ENCODE measurements at regions not wholly inside any gene's neighbourhood (a gene's known extent, or its start where the extent isn't known, plus 50 kb on each side); places are given as distances from the start of the nearest gene placed in this dataset.

- DNase-seq (ENCODE audit: insufficient read length, low spot score), result no peak
- no peak for TF ChIP-seq POU2F2 (IDR thresholded peaks at IDR 0.05; ENCODE audit: low read depth, low read length)
- TF ChIP-seq POLR2AphosphoS5 (IDR thresholded peaks at IDR 0.05; ENCODE audit: low read depth, low read length), result no peak
- no peak for TF ChIP-seq PAX5 (IDR thresholded peaks at IDR 0.05; ENCODE audit: insufficient read depth, low read length, severe bottlenecking)
- TF ChIP-seq POLR2A (IDR thresholded peaks at IDR 0.05; ENCODE audit: low read depth, low read length), result no peak
- TF ChIP-seq TAF1 (IDR thresholded peaks at IDR 0.05; ENCODE audit: low read depth, low read length), result no peak
- TF ChIP-seq SPI1 (IDR thresholded peaks at IDR 0.05; ENCODE audit: low read depth, low read length), result no peak
- FAIRE-seq, result no peak
Measured at GRCh38 chr7:26006426-26006825, 145.6 kb upstream of the NFE2L3 start.

DNA sequence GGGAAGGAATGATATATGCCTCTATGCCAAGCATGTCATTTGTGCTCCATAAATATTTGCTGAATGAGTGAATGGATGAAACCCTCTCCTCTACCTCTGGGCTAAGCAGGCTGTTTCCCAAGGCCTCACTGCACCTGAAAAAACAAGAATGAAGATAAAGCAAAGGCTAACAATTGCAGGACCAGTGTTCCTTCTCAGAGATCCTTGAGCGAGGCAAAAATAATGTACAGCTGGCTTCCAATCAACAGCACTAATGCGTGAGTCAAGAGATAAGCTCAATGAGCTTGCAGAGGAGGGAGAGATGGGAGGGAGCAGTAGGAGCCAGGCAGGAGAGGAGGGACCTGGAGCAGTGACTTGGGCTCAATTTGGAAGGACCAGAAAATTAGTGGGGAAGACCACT, 144.5 kb upstream of the NFE2L3 start:
- no peak for DNase-seq (ENCODE audit: insufficient read length, low spot score)
- FAIRE-seq, result no peak
- TF ChIP-seq POLR2A (IDR thresholded peaks at IDR 0.05; ENCODE audit: low read depth, low read length) (no peak), TAF1 (IDR thresholded peaks at IDR 0.05; ENCODE audit: low read depth, low read length) (no peak), PAX5 (IDR thresholded peaks at IDR 0.05; ENCODE audit: insufficient read depth, low read length, severe bottlenecking) (no peak), POU2F2 (IDR thresholded peaks at IDR 0.05; ENCODE audit: low read depth, low read length) (no peak), POLR2AphosphoS5 (IDR thresholded peaks at IDR 0.05; ENCODE audit: low read depth, low read length) (no peak), SPI1 (IDR thresholded peaks at IDR 0.05; ENCODE audit: low read depth, low read length) (no peak)

DNA sequence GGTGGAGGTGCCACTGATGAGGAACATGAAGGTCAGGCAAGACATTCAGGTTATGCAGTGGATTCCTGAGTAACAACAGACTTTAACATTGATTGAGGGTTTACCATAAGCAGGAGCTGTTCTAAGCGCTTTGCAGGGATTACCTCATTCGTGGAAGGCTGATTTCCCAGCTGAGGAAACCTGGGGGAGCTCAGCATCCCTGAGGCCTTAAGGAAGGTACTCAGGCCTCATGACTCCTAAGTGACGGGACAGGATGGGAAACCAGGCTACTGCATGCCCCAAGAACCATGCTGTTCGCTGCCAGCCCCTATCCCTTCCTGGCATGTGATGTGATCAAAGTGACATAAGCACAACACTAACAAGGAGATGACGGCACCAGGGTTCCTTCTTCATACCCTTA, 143.6 kb upstream of the NFE2L3 start:
- DNase-seq (ENCODE audit: insufficient read length, low spot score) (no peak), FAIRE-seq (no peak)
- no peak for TF ChIP-seq POLR2AphosphoS5 (IDR thresholded peaks at IDR 0.05; ENCODE audit: low read depth, low read length)
- no peak for TF ChIP-seq SPI1 (IDR thresholded peaks at IDR 0.05; ENCODE audit: low read depth, low read length)
- TF ChIP-seq PAX5 (IDR thresholded peaks at IDR 0.05; ENCODE audit: insufficient read depth, low read length, severe bottlenecking), result no peak
- no peak for TF ChIP-seq TAF1 (IDR thresholded peaks at IDR 0.05; ENCODE audit: low read depth, low read length)
- no peak for TF ChIP-seq POU2F2 (IDR thresholded peaks at IDR 0.05; ENCODE audit: low read depth, low read length)
- no peak for TF ChIP-seq POLR2A (IDR thresholded peaks at IDR 0.05; ENCODE audit: low read depth, low read length)

- TF ChIP-seq POLR2A (IDR thresholded peaks at IDR 0.05; ENCODE audit: low read depth, low read length) (no peak), POLR2AphosphoS5 (IDR thresholded peaks at IDR 0.05; ENCODE audit: low read depth, low read length) (no peak), TAF1 (IDR thresholded peaks at IDR 0.05; ENCODE audit: low read depth, low read length) (no peak), SPI1 (IDR thresholded peaks at IDR 0.05; ENCODE audit: low read depth, low read length) (no peak), POU2F2 (IDR thresholded peaks at IDR 0.05; ENCODE audit: low read depth, low read length) (no peak), PAX5 (IDR thresholded peaks at IDR 0.05; ENCODE audit: insufficient read depth, low read length, severe bottlenecking) (no peak)
- DNase-seq (ENCODE audit: insufficient read length, low spot score) (peak; percentile 5), FAIRE-seq (no peak)
Measured at GRCh38 chr7:26011039-26011696, 140.8 kb upstream of the NFE2L3 start.

DNA sequence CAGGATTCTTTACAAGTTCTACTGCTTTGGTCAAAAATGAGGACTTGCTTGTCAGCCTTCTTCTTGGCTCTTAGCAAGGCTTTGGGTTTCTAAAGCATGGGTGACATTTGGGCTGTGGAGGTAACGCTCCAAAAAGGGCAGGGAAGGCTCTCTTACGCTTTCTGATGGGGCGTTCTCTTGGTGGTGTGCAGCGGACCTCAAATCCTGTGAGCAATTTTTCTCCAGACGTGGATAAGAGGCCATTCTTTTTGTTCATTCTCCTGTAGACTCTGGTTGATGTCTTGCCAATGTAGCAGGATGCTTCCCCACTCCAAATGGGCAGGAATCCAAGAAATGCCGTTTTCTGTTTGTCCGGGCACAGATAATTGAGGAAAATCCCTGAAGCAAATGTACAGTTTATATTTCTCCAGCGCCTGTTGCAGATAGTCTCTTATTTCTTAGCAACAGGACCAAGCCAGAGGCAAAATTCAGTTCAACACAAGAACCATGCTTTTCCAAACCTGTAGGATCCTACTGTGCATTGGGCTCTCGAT, 138.4 kb upstream of the NFE2L3 start:
- FAIRE-seq (no peak), DNase-seq (ENCODE audit: insufficient read length, low spot score) (no peak)
- TF ChIP-seq POU2F2 (IDR thresholded peaks at IDR 0.05; ENCODE audit: low read depth, low read length) (no peak), SPI1 (IDR thresholded peaks at IDR 0.05; ENCODE audit: low read depth, low read length) (no peak), TAF1 (IDR thresholded peaks at IDR 0.05; ENCODE audit: low read depth, low read length) (no peak), POLR2AphosphoS5 (IDR thresholded peaks at IDR 0.05; ENCODE audit: low read depth, low read length) (no peak), PAX5 (IDR thresholded peaks at IDR 0.05; ENCODE audit: insufficient read depth, low read length, severe bottlenecking) (no peak)

GRCh38 chr7:26022982-26023381, 129.0 kb upstream of the NFE2L3 start:
- FAIRE-seq (no peak), DNase-seq (ENCODE audit: insufficient read length, low spot score) (no peak)
- TF ChIP-seq TAF1 (IDR thresholded peaks at IDR 0.05; ENCODE audit: low read depth, low read length) (no peak), POLR2AphosphoS5 (IDR thresholded peaks at IDR 0.05; ENCODE audit: low read depth, low read length) (no peak), SPI1 (IDR thresholded peaks at IDR 0.05; ENCODE audit: low read depth, low read length) (no peak), POLR2A (IDR thresholded peaks at IDR 0.05; ENCODE audit: low read depth, low read length) (no peak)

DNA sequence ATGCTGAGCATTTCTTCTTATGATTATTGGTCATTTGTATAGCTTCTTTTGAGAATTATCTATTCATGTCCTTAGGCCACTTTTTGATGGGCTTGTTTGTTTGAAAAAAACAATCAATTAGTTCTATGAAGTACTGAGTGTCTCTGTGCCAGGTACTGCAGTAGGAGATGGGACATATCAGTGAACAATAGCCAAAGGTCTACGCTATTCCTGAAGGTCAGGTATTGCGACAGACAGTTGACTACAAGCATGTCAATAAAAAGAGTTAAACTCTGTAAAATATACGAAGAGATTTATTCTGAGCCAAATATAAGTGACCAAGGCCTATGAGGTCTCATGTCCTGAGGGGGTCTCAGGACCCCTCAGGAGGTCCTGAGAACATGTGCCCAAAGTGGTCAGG, 122.1 kb upstream of the NFE2L3 start:
- FAIRE-seq (no peak), DNase-seq (ENCODE audit: insufficient read length, low spot score) (no peak)
- TF ChIP-seq POU2F2 (IDR thresholded peaks at IDR 0.05; ENCODE audit: low read depth, low read length) (no peak), PAX5 (IDR thresholded peaks at IDR 0.05; ENCODE audit: insufficient read depth, low read length, severe bottlenecking) (no peak), SPI1 (IDR thresholded peaks at IDR 0.05; ENCODE audit: low read depth, low read length) (no peak), TAF1 (IDR thresholded peaks at IDR 0.05; ENCODE audit: low read depth, low read length) (no peak)

DNA sequence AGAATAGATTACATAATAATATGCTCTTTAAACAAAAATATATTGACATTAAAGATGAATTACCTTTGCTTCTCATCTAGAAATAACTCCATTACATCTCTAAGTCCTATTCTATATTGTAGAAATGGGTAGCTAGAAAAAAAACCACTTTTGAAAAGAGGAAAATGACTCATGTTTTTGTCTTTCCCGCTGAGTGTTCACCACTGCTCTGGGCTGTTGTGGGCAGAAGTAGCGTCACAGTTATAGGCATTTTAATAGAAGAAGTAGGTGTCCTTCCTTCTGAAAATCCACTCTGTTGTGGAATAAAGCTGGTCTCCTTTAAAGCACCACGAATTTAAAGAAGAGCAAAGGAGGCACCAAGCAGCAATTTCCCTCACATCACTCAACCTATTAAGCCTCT, 117.6 kb upstream of the NFE2L3 start:
- TF ChIP-seq POU2F2 (IDR thresholded peaks at IDR 0.05; ENCODE audit: low read depth, low read length) (no peak), TAF1 (IDR thresholded peaks at IDR 0.05; ENCODE audit: low read depth, low read length) (no peak), SPI1 (IDR thresholded peaks at IDR 0.05; ENCODE audit: low read depth, low read length) (no peak), POLR2AphosphoS5 (IDR thresholded peaks at IDR 0.05; ENCODE audit: low read depth, low read length) (no peak), POLR2A (IDR thresholded peaks at IDR 0.05; ENCODE audit: low read depth, low read length) (no peak), PAX5 (IDR thresholded peaks at IDR 0.05; ENCODE audit: insufficient read depth, low read length, severe bottlenecking) (no peak)
- FAIRE-seq (no peak), DNase-seq (ENCODE audit: insufficient read length, low spot score) (no peak)

GRCh38 chr7:26035552-26035951, 116.4 kb upstream of the NFE2L3 start:
- DNase-seq (ENCODE audit: insufficient read length, low spot score), result no peak
- TF ChIP-seq POLR2AphosphoS5 (IDR thresholded peaks at IDR 0.05; ENCODE audit: low read depth, low read length) (no peak), POU2F2 (IDR thresholded peaks at IDR 0.05; ENCODE audit: low read depth, low read length) (no peak), TAF1 (IDR thresholded peaks at IDR 0.05; ENCODE audit: low read depth, low read length) (no peak), PAX5 (IDR thresholded peaks at IDR 0.05; ENCODE audit: insufficient read depth, low read length, severe bottlenecking) (no peak), SPI1 (IDR thresholded peaks at IDR 0.05; ENCODE audit: low read depth, low read length) (peak; percentile 20; the same call in 1 of the 2 replicates), POLR2A (IDR thresholded peaks at IDR 0.05; ENCODE audit: low read depth, low read length) (no peak)

GRCh38 chr7:26036092-26036491, 115.9 kb upstream of the NFE2L3 start:
- DNase-seq (ENCODE audit: insufficient read length, low spot score) (no peak), FAIRE-seq (no peak)
- TF ChIP-seq POLR2AphosphoS5 (IDR thresholded peaks at IDR 0.05; ENCODE audit: low read depth, low read length) (no peak), SPI1 (IDR thresholded peaks at IDR 0.05; ENCODE audit: low read depth, low read length) (no peak), PAX5 (IDR thresholded peaks at IDR 0.05; ENCODE audit: insufficient read depth, low read length, severe bottlenecking) (no peak), TAF1 (IDR thresholded peaks at IDR 0.05; ENCODE audit: low read depth, low read length) (no peak), POLR2A (IDR thresholded peaks at IDR 0.05; ENCODE audit: low read depth, low read length) (no peak), POU2F2 (IDR thresholded peaks at IDR 0.05; ENCODE audit: low read depth, low read length) (no peak)

More at GRCh38 chr7:26035552-26035951, 116.4 kb upstream of the NFE2L3 start:
- no peak for FAIRE-seq
